Activated CD4-positive, alpha-beta memory T cell treated with anti-CD3 and anti-CD28 coated beads, Interleukin-2, amount 10 ng/mL, durations not matched to agents 7 days and 5 days (primary cell): ENCODE measurements at regions not wholly inside any gene's neighbourhood (a gene's known extent, or its start where the extent isn't known, plus 50 kb on each side); places are given as distances from the start of the nearest gene placed in this dataset.

ENCODE experiments used
- CTCF ChIA-PET: fragments of 350-600 bp; sonication (Branson Sonifier 250); formaldehyde crosslinking; loops from one replicate; lab custom pipeline; 2021; ENCODE audit warnings: antibody characterized with exemption, inconsistent platforms; lab: Charles Lee
- POLR2A ChIA-PET: fragments of 350-600 bp; sonication (Branson Sonifier 250); formaldehyde crosslinking; loops from one replicate; lab custom pipeline; 2021; ENCODE audit warnings: antibody characterized with exemption; lab: Charles Lee
- DNase-seq: peaks from one replicate; pipeline ENCODE4 v3.0.0-alpha.2; 2020
- H3K27ac Mint-ChIP-seq: one replicate; pipeline ENCODE4 v1.8.0; 2021; ENCODE audit warnings: mild to moderate bottlenecking, mixed read lengths
- H3K27me3 Mint-ChIP-seq: one replicate; pipeline ENCODE4 v1.8.0; 2021; ENCODE audit warnings: mixed read lengths
- H3K36me3 Mint-ChIP-seq: one replicate; pipeline ENCODE4 v1.8.0; 2021; ENCODE audit warnings: low read depth, mixed read lengths
- H3K4me1 Mint-ChIP-seq: one replicate; pipeline ENCODE4 v1.8.0; 2021; ENCODE audit warnings: mixed read lengths
- H3K4me3 Mint-ChIP-seq: one replicate; pipeline ENCODE4 v1.8.0; 2021; ENCODE audit warnings: mild to moderate bottlenecking, mixed read lengths
- H3K9me3 Mint-ChIP-seq: one replicate; pipeline ENCODE4 v1.8.0; 2021; ENCODE audit warnings: mixed read lengths

GRCh38 chrX:150152546-150152945, 210.6 kb upstream of the MAMLD1 start:
- no peak for DNase-seq
- no peaks in the 10 kb centered on the region for H3K9me3 Mint-ChIP-seq
- H3K36me3 Mint-ChIP-seq, result no peaks in the 10 kb centered on the region
- no peak overlapping the region for H3K27ac Mint-ChIP-seq
- no peak overlapping the region for H3K4me3 Mint-ChIP-seq
- no peaks in the 10 kb centered on the region for H3K27me3 Mint-ChIP-seq
- ChIA-PET POLR2A (no interaction called here), CTCF (no interaction called here)
- H3K4me1 Mint-ChIP-seq, result peaks cover 3% of the 10 kb centered on the region

GRCh38 chrX:150155436-150156035, 207.6 kb upstream of the MAMLD1 start:
- Mint-ChIP-seq H3K27ac (no peak overlapping the region), H3K4me1 (no peaks in the 10 kb centered on the region), H3K36me3 (no peaks in the 10 kb centered on the region), H3K4me3 (no peak overlapping the region), H3K9me3 (no peaks in the 10 kb centered on the region), H3K27me3 (no peaks in the 10 kb centered on the region)
- CTCF ChIA-PET, result no interaction called here
- DNase-seq, result no peak
- POLR2A ChIA-PET, result no interaction called here

- Mint-ChIP-seq H3K27ac (no peak overlapping the region), H3K4me3 (no peak overlapping the region), H3K4me1 (no peaks in the 10 kb centered on the region), H3K27me3 (no peaks in the 10 kb centered on the region), H3K9me3 (no peaks in the 10 kb centered on the region), H3K36me3 (no peaks in the 10 kb centered on the region)
- DNase-seq, result no peak
- ChIA-PET CTCF (no interaction called here), POLR2A (no interaction called here)
Observed at GRCh38 chrX:150156615-150157014, 206.5 kb upstream of the MAMLD1 start.

- no peaks in the 10 kb centered on the region for H3K9me3 Mint-ChIP-seq
- no peaks in the 10 kb centered on the region for H3K36me3 Mint-ChIP-seq
- ChIA-PET CTCF (no interaction called here), POLR2A (no interaction called here)
- DNase-seq, result no peak
- no peak overlapping the region for H3K27ac Mint-ChIP-seq
- no peak overlapping the region for H3K4me3 Mint-ChIP-seq
- no peaks in the 10 kb centered on the region for H3K27me3 Mint-ChIP-seq
- H3K4me1 Mint-ChIP-seq, result no peaks in the 10 kb centered on the region
Observed at GRCh38 chrX:150157291-150157690, 205.8 kb upstream of the MAMLD1 start.

- CTCF ChIA-PET, result no interaction called here
Observed at GRCh38 chrX:150158554-150159332, 204.4 kb upstream of the MAMLD1 start.

GRCh38 chrX:150159537-150159936, 203.6 kb upstream of the MAMLD1 start:
- Mint-ChIP-seq H3K27ac (no peak overlapping the region), H3K36me3 (no peaks in the 10 kb centered on the region), H3K27me3 (no peaks in the 10 kb centered on the region), H3K4me1 (no peaks in the 10 kb centered on the region), H3K9me3 (no peaks in the 10 kb centered on the region), H3K4me3 (no peak overlapping the region)
- DNase-seq, result no peak
- ChIA-PET POLR2A (no interaction called here), CTCF (no interaction called here)

More at GRCh38 chrX:150158554-150159332, 204.4 kb upstream of the MAMLD1 start:
- no peak overlapping the region for H3K27ac Mint-ChIP-seq
- no peak for DNase-seq
- no peak overlapping the region for H3K4me3 Mint-ChIP-seq
- POLR2A ChIA-PET, result no interaction called here
- H3K27me3 Mint-ChIP-seq, result no peaks in the 10 kb centered on the region
- H3K36me3 Mint-ChIP-seq, result no peaks in the 10 kb centered on the region
- no peaks in the 10 kb centered on the region for H3K4me1 Mint-ChIP-seq
- no peaks in the 10 kb centered on the region for H3K9me3 Mint-ChIP-seq

- CTCF ChIA-PET, result no interaction called here
- DNase-seq, result no peak
- Mint-ChIP-seq H3K36me3 (no peaks in the 10 kb centered on the region), H3K27ac (no peak overlapping the region), H3K4me1 (no peaks in the 10 kb centered on the region), H3K27me3 (no peaks in the 10 kb centered on the region), H3K4me3 (no peak overlapping the region), H3K9me3 (no peaks in the 10 kb centered on the region)
- POLR2A ChIA-PET, result no interaction called here
Observed at GRCh38 chrX:150160656-150161055, 202.5 kb upstream of the MAMLD1 start.

- DNase-seq, result no peak
- Mint-ChIP-seq H3K27me3 (no peaks in the 10 kb centered on the region), H3K9me3 (no peaks in the 10 kb centered on the region), H3K4me1 (no peaks in the 10 kb centered on the region), H3K36me3 (no peaks in the 10 kb centered on the region), H3K27ac (no peak overlapping the region), H3K4me3 (no peak overlapping the region)
- ChIA-PET POLR2A (no interaction called here), CTCF (no interaction called here)
Observed at GRCh38 chrX:150161193-150161592, 201.9 kb upstream of the MAMLD1 start.

GRCh38 chrX:150162141-150162540, 201.0 kb upstream of the MAMLD1 start:
- POLR2A ChIA-PET, result no interaction called here

GRCh38 chrX:150163221-150163930, 199.7 kb upstream of the MAMLD1 start:
- POLR2A ChIA-PET, result no interaction called here
- CTCF ChIA-PET, result no interaction called here
- Mint-ChIP-seq H3K4me1 (no peaks in the 10 kb centered on the region), H3K27me3 (no peaks in the 10 kb centered on the region), H3K36me3 (no peaks in the 10 kb centered on the region), H3K27ac (no peak overlapping the region), H3K4me3 (no peak overlapping the region), H3K9me3 (no peaks in the 10 kb centered on the region)
- DNase-seq, result no peak

More at GRCh38 chrX:150162141-150162540, 201.0 kb upstream of the MAMLD1 start:
- no peaks in the 10 kb centered on the region for H3K9me3 Mint-ChIP-seq
- CTCF ChIA-PET, result no interaction called here
- no peaks in the 10 kb centered on the region for H3K27me3 Mint-ChIP-seq
- DNase-seq, result no peak
- H3K4me3 Mint-ChIP-seq, result no peak overlapping the region
- no peak overlapping the region for H3K27ac Mint-ChIP-seq
- H3K36me3 Mint-ChIP-seq, result no peaks in the 10 kb centered on the region
- no peaks in the 10 kb centered on the region for H3K4me1 Mint-ChIP-seq

GRCh38 chrX:150163956-150164726, 199.0 kb upstream of the MAMLD1 start:
- no peaks in the 10 kb centered on the region for H3K9me3 Mint-ChIP-seq
- no peaks in the 10 kb centered on the region for H3K36me3 Mint-ChIP-seq
- no peak overlapping the region for H3K4me3 Mint-ChIP-seq
- no peak overlapping the region for H3K27ac Mint-ChIP-seq
- no peaks in the 10 kb centered on the region for H3K4me1 Mint-ChIP-seq
- H3K27me3 Mint-ChIP-seq, result no peaks in the 10 kb centered on the region
- ChIA-PET CTCF (no interaction called here), POLR2A (no interaction called here)
- no peak for DNase-seq

GRCh38 chrX:150164971-150165600, 198.0 kb upstream of the MAMLD1 start:
- H3K27ac Mint-ChIP-seq, result no peak overlapping the region
- CTCF ChIA-PET, result no interaction called here
- H3K9me3 Mint-ChIP-seq, result no peaks in the 10 kb centered on the region
- no peak for DNase-seq
- no peaks in the 10 kb centered on the region for H3K27me3 Mint-ChIP-seq
- no peaks in the 10 kb centered on the region for H3K36me3 Mint-ChIP-seq
- POLR2A ChIA-PET, result no interaction called here
- H3K4me1 Mint-ChIP-seq, result no peaks in the 10 kb centered on the region
- no peak overlapping the region for H3K4me3 Mint-ChIP-seq
